Femur (tissue), 1 donor: ENCODE measurements at regions not wholly inside any gene's neighbourhood (a gene's known extent, or its start where the extent isn't known, plus 50 kb on each side); places are given as distances from the start of the nearest gene placed in this dataset.
"Not testable (repeated sequence)": the region's sequence is repeated elsewhere in the genome, so short reads cannot be mapped to it uniquely, and the experiment has no call there.

Experiments
- DNase-seq: peaks from one replicate; pipeline ENCODE4 v3.0.0-alpha.2; 2017

- DNase-seq: no peak
These were observed 98.0 kb upstream of the EFEMP1 start for GRCh38 chr2:56021579-56021978.

DNA sequence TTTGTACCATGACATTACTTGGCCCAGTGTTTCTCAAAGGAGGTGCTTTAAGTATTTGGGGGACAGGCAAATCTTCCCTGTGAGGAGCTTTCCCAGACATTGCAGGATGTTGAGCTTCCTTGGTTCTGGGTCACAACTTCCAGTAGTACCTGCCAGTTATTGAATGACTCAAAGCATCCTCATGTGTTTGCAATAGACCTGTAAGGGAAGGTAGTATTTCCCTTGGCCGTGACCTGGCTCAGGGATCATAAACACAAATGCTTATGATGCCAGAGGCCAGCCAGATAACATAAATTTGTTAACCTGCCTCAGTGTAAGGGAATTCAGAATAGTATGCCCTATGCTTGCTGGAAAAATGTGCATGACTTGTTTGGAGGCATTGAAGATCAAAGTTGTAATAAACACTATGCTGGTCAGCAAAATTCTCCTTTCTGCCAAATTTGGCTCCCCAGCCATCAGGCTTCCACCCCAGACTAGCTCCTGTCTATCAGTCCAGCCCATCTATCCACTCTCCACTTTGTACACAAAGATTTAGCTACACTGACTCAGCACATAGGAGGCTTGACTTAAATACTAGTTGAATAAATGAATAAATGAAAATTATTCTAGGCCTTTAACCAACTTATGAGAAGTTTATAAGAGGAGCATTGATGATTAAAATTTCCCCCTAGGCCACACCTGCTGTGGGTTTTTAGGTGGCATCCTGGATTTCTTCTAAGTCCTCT is 102.0 kb upstream of the EFEMP1 start:
- DNase-seq: no peak

DNA sequence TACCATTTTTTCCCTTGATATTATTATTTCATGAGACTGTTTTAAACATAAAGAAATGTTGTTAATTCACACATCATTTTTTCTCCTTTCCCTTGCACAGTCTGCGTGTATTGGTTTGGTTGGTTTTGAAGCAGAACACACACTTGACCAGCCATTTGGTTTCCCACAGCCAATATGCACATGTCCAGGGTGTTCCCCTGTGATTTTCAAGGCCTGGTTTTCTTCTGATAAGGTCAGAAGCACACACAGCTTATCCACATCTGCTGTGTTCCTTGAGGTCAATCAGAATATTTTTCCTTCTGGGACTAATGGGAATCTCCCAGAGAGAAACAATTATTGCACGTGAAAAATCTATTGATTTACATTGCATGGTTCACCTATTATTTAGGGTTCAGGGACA is 103.2 kb upstream of the EFEMP1 start:
- no peak for DNase-seq

GRCh38 chr2:56030062-56030461 is 106.5 kb upstream of the EFEMP1 start:
- no peak for DNase-seq

- DNase-seq: no peak
These were observed 107.3 kb upstream of the EFEMP1 start for GRCh38 chr2:56030901-56031300.

DNA sequence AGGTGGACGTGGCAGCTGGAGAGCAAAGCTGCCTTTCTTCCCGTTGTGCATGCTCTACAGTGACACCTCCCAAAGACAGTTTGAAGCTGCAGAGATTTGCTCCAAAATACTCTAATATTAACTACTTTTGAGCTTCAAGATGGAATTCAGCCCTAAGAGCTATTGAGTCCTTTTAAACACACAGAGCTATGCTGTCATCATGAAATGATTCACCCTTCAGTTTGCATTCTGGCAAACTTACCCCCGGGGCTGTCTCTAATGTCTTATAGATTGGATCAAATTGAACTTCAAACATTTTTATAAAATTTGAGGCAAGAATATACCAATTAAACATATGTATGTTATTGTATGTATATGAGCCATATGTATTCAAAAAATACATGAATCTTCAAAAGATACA is 110.7 kb upstream of the EFEMP1 start:
- no peak for DNase-seq

DNA sequence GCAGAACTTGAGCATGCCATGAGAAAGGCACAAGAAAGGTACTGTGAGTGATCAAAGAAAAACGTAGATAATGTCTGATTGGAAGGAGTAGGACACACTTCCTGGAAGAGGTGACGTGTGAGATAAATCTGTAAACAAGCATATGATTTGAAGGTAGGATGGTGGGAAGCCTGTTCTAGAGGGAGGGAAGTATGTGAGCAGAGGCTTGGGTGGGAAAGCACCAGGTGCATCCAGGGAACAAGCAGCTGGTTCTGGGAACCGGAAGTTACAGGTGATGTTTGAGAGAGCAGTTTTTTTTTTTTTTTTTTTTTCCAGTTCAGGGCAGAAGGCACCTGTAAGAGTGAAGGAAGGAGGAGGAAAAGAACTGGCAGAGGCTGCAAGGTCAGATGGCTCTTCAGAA is 116.6 kb upstream of the EFEMP1 start:
- no peak for DNase-seq

GRCh38 chr2:56040834-56041233 is 117.3 kb upstream of the EFEMP1 start:
- no peak for DNase-seq

GRCh38 chr2:56047136-56047535 is 123.6 kb upstream of the EFEMP1 start:
- no peak for DNase-seq

GRCh38 chr2:56049233-56049845 is 125.8 kb upstream of the EFEMP1 start:
- DNase-seq: no peak

- DNase-seq: no peak
These were observed 130.1 kb upstream of the EFEMP1 start for GRCh38 chr2:56053679-56054078.

DNA sequence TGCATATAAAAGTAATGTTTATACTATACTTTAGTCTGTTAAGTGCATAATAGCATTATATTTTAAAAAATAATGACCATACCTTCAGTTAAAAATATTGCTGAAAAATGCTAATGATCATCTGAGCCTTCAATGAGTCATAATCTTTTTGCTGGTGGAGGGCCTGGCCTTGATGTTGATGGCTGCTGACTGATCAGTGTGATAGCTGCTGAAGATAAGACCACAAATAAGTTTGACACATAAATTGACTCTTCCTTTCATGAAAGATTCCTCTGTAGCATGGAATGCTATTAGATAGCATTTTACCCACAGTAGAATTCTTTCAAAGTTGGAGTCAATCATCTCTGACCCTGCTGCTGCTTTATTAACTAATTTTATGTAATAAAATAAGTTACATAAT is 128.4 kb upstream of the CCDC85A start:
- no peak for DNase-seq

DNA sequence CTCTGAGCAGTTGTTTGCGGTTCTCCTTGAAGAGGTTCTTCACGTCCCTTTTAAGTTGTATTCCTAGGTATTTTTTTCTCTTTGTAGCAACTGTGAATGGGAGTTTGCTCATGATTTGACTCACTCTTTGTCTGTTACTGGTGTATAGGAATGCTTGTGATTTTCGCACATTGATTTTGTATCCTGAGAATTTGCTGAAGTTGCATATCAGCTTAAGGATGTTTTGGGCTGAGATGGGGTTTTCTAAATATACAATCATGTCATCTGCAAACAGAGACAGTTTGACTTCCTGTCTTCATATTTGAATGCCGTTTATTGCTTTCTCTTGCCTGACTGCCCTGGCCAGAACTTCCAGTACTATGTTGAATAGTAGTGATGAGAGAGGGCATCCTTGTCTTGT is 122.5 kb upstream of the CCDC85A start:
- not testable (repeated sequence) for DNase-seq

- no peak for DNase-seq
These were observed 115.0 kb upstream of the CCDC85A start for GRCh38 chr2:56068746-56069145.

DNA sequence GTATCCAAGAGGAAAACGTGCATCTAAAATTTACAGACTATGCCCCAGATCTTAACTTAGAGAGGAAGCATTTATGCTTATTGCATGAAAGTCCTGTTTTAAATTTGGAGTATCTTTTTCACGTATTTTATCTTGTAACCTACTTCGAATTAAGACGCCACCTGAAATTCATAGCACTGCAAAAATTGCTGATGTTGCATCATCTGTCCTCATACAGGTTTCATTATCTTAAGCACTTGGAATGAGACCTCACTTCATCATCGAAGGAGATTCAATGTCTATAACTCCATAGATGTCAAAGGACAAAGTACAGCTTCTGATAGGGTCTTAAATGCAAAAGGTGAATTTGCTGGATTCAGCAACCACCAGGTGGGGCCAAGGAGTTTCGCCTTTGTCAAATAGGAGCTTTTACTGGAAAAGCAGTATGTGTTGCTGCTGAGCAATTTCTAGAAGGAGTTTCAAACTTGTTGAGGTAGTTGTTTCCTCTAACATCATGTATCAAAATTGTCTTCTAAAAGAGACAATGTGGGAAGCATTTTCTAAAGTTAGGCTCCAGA is 106.4 kb upstream of the CCDC85A start:
- no peak for DNase-seq

DNA sequence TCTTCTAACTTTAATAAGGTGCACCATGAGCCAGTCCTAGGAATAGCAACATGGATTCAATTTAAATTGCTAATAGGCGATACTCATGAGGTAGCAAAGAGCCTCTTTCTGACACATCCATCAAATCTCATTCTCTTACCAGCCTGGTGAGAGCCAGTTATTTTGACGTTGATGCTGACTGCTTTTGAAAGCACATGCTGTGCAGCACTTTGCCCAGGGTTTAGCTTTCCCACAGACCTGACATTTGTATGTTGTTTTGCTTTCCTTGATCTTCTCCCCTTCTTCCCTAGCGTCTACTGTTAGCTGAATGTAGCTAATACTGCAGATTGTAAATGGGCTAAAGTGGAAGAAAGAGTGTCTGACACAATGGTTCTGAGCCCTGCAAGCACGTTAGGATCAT is 101.1 kb upstream of the CCDC85A start:
- DNase-seq: no peak

DNA sequence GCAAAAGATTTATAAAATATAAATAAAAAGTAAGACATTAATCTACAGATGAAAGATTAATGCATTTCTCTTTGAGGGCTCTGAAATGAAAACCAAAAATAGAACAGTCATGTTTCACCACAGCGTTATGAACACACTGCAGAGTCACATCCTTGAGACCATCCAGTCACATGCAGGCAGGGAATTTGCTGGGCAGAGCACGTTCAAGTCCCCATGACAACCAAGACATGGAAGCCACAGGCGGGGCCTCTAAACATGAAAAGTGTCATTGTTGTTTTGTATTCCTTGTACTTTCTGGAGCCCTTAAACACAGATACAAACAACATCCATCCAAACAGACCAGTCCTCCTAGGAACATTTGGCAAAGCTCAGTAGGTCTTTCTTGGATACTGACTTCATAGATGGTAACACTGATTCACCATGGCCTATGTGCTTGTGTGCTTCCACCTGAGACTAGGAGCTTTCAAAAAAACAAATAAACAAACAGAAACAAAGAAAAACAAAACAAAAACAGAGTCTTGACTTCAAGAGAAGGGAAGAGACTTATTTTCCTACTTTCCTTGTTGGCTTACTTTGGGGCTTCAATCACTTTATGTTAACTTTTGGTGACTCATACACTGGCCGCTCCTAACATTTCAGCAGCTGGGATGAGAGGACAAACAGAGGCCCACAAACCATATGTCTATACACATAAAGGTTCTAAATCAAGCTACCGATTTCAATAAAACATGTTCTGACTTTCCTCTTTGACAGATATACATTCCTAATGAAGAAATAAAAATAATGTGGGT is 99.5 kb upstream of the CCDC85A start:
- DNase-seq: no peak

- no peak for DNase-seq
These were observed 97.5 kb upstream of the CCDC85A start for GRCh38 chr2:56086336-56086735.

GRCh38 chr2:56088411-56088810 is 95.4 kb upstream of the CCDC85A start:
- no peak for DNase-seq

- DNase-seq: no peak
These were observed 93.9 kb upstream of the CCDC85A start for GRCh38 chr2:56089931-56090330.

GRCh38 chr2:56099963-56100362 is 83.8 kb upstream of the CCDC85A start:
- no peak for DNase-seq

DNA sequence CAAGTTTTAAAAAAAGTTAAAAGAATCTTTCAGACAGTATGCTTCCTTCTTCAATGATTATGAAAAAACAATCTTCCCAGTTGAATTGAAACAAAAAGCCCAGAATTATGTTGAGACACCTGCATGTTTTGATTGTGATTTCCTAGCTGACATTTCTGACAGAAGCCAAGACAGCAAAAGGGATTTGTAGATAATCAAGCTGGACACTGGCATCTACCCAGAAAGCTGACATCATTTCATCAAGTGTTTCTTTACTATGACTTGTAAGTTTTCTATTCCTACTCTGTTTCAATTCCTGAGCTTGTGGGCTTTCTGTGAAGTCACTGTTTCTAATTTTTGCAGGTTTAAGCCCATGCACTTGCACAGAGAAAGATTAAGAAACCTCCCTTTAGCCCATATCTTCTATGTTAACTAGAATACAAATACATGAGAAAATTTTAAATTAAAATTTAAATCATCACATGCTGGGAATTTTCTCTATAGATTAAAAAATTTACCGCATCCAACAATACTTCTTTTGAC is 82.9 kb upstream of the CCDC85A start:
- DNase-seq: no peak

GRCh38 chr2:56102098-56102497 is 81.7 kb upstream of the CCDC85A start:
- DNase-seq: no peak

- no peak for DNase-seq
These were observed 80.9 kb upstream of the CCDC85A start for GRCh38 chr2:56102866-56103265.
